CD4-positive, alpha-beta memory T cell (primary cell): ENCODE measurements at regions not wholly inside any gene's neighbourhood (a gene's known extent, or its start where the extent isn't known, plus 50 kb on each side); places are given as distances from the start of the nearest gene placed in this dataset.

Source experiments
- CTCF ChIA-PET: fragments of 350-600 bp; sonication (Branson Sonifier 250); formaldehyde crosslinking; loops from one replicate; lab custom pipeline; 2021; ENCODE audit warnings: inconsistent platforms; ENCODE audit not compliant: partially characterized antibody; lab: Charles Lee
- POLR2A ChIA-PET: fragments of 350-600 bp; sonication (Branson Sonifier 250); formaldehyde crosslinking; loops from one replicate; lab custom pipeline; 2021; ENCODE audit not compliant: partially characterized antibody; lab: Charles Lee
- DNase-seq, 5 donors: peaks; one replicate each; pipeline versions ENCODE4 v3.0.0 to v3.0.0-alpha.2; 2020 to 2022; ENCODE audit warnings: mixed read lengths in 1 of 5
- H3K27ac ChIP-seq: one replicate; pipeline ENCODE4 v1.7.0; 2013; ENCODE audit warnings: low read depth, low read length
- H3K27me3 ChIP-seq: 2 replicates; pipeline ENCODE4 v1.7.0; 2013; ENCODE audit warnings: mild to moderate bottlenecking, low read length, moderate library complexity; ENCODE audit not compliant: insufficient read depth
- H3K36me3 ChIP-seq: 2 replicates; pipeline ENCODE4 v1.7.0; 2013; ENCODE audit warnings: mild to moderate bottlenecking, low read length, moderate library complexity; ENCODE audit not compliant: insufficient read depth
- H3K4me1 ChIP-seq: 2 replicates; pipeline ENCODE4 v1.7.0; 2013; ENCODE audit warnings: mild to moderate bottlenecking, low read length, moderate library complexity; ENCODE audit not compliant: insufficient read depth
- H3K4me3 ChIP-seq, 2 donors: one replicate each; pipeline ENCODE4 v1.7.0; 2013; ENCODE audit warnings: low read length in 2 of 2, mild to moderate bottlenecking in 1 of 2
- H3K9me3 ChIP-seq, 2 donors: one replicate each; pipeline ENCODE4 v1.7.0; 2013; ENCODE audit warnings: low read length in 2 of 2, control low read depth in 1 of 2; ENCODE audit not compliant: control insufficient read depth in 1 of 2
- H3K27ac Mint-ChIP-seq, 7 donors: one replicate each; pipeline ENCODE4 v1.8.0; 2020 to 2021; ENCODE audit warnings: mixed read lengths in 7 of 7, mild to moderate bottlenecking in 6 of 7, inconsistent platforms in 3 of 7, moderate library complexity in 3 of 7
- H3K27me3 Mint-ChIP-seq, 2 donors: one replicate each; pipeline ENCODE4 v1.8.0; 2020 to 2021; ENCODE audit warnings: mixed read lengths in 2 of 2
- H3K36me3 Mint-ChIP-seq, 2 donors: one replicate each; pipeline ENCODE4 v1.8.0; 2020 to 2021; ENCODE audit warnings: mixed read lengths in 2 of 2, inconsistent platforms in 1 of 2, mild to moderate bottlenecking in 1 of 2
- H3K4me1 Mint-ChIP-seq, 4 donors: one replicate each; pipeline ENCODE4 v1.8.0; 2020 to 2021; ENCODE audit warnings: mixed read lengths in 4 of 4, mild to moderate bottlenecking in 1 of 4
- H3K4me3 Mint-ChIP-seq, 8 donors: one replicate each; pipeline ENCODE4 v1.8.0; 2020 to 2021; ENCODE audit warnings: mixed read lengths in 8 of 8, mild to moderate bottlenecking in 7 of 8, moderate library complexity in 6 of 8, inconsistent platforms in 3 of 8
- H3K9me3 Mint-ChIP-seq, 8 donors: one replicate each; pipeline ENCODE4 v1.8.0; 2020 to 2021; ENCODE audit warnings: mixed read lengths in 8 of 8, mild to moderate bottlenecking in 5 of 8, inconsistent platforms in 3 of 8, moderate library complexity in 1 of 8
- intact Hi-C: fragments of 100-400 bp; cut with micrococcal nuclease; formaldehyde crosslinking; loops from one replicate; pipeline ENCODE4 v1.15.1; 2023

DNA sequence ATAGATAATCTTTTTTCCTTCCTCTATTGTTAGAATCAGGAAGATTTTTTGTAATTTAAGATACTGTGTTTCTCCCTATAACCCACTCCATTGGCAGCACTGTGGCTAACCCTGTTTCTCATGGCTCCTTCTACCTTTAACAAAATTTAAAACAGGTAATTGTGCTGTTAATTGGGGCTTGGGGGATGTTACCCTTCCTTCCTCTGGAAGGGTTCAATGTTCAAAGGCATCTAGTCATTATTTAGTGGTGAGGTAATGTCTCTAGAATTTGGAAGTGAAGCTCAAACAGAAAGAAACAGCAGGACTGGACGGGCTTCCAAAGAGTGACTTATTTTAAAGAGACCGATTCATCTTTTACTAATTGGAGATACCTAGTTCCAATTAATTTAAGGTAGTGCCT lies 166.4 kb downstream of the TRIML1 start:
- ChIA-PET CTCF (no interaction called here), POLR2A (no interaction called here)
- no peaks in the 10 kb centered on the region for H3K9me3 ChIP-seq
- Mint-ChIP-seq H3K36me3 (no peaks in the 10 kb centered on the region), H3K4me3 (no peak overlapping the region), H3K4me1 (no peaks in the 10 kb centered on the region), H3K9me3 (peaks cover 4 to 22% (median 14%) of the 10 kb centered on the region in 8 donors), H3K27ac (no peak overlapping the region), H3K27me3 (no peaks in the 10 kb centered on the region)
- H3K27ac ChIP-seq = no peak overlapping the region
- H3K27me3 ChIP-seq = no peaks in the 10 kb centered on the region
- intact Hi-C loops = no loop called here
- no peaks in the 10 kb centered on the region for H3K36me3 ChIP-seq
- H3K4me3 ChIP-seq = no peak overlapping the region
- no peak for DNase-seq
- no peaks in the 10 kb centered on the region for H3K4me1 ChIP-seq

GRCh38 chr4:188307591-188307990 lies 168.3 kb downstream of the TRIML1 start:
- Histone ChIP-seq H3K36me3 (no peaks in the 10 kb centered on the region), H3K27ac (no peak overlapping the region), H3K4me1 (no peaks in the 10 kb centered on the region), H3K4me3 (no peak overlapping the region), H3K9me3 (no peaks in the 10 kb centered on the region), H3K27me3 (no peaks in the 10 kb centered on the region)
- Mint-ChIP-seq H3K27ac (no peak overlapping the region), H3K36me3 (no peaks in the 10 kb centered on the region), H3K9me3 (peaks cover 0 to 12% (median 4%) of the 10 kb centered on the region in 8 donors), H3K4me1 (no peaks in the 10 kb centered on the region), H3K27me3 (no peaks in the 10 kb centered on the region), H3K4me3 (no peak overlapping the region)
- POLR2A ChIA-PET = no interaction called here
- DNase-seq = no peak
- intact Hi-C loops = no loop called here
- CTCF ChIA-PET = no interaction called here

DNA sequence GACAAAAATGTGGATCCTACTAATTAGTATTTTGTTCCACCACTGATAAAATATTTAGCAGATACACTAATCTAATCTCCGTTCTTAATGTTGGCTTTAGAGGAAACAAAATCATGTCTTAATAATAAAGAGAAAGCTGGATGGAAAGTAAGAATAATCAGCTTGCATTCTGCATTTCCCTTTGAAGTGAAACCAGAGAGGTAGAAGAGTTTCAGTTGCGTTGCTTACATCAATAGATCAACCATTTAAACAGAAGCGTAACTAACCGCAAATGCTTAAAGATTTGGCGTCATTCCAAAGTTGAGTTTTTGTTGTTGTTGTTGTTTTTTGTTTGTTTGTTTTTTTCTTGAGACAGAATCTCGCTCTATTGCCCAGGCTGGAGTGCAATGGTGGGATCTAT lies 168.9 kb downstream of the TRIML1 start:
- Mint-ChIP-seq H3K9me3 (peaks cover 0 to 12% (median 7%) of the 10 kb centered on the region in 8 donors), H3K27me3 (no peaks in the 10 kb centered on the region), H3K36me3 (no peaks in the 10 kb centered on the region), H3K27ac (no peak overlapping the region), H3K4me3 (no peak overlapping the region), H3K4me1 (no peaks in the 10 kb centered on the region)
- ChIA-PET POLR2A (no interaction called here), CTCF (no interaction called here)
- Histone ChIP-seq H3K27ac (no peak overlapping the region), H3K9me3 (no peaks in the 10 kb centered on the region), H3K4me1 (no peaks in the 10 kb centered on the region), H3K27me3 (no peaks in the 10 kb centered on the region), H3K36me3 (no peaks in the 10 kb centered on the region), H3K4me3 (no peak overlapping the region)
- no peak for DNase-seq
- intact Hi-C loops = no loop called here

GRCh38 chr4:188316391-188316790 lies 177.2 kb downstream of the TRIML1 start:
- POLR2A ChIA-PET = no interaction called here
- Histone ChIP-seq H3K27ac (no peak overlapping the region), H3K4me1 (no peaks in the 10 kb centered on the region), H3K27me3 (no peaks in the 10 kb centered on the region), H3K36me3 (no peaks in the 10 kb centered on the region), H3K4me3 (no peak overlapping the region), H3K9me3 (no peaks in the 10 kb centered on the region)
- no peaks in the 10 kb centered on the region for H3K27me3 Mint-ChIP-seq
- peaks cover 5 to 24% (median 19%) of the 10 kb centered on the region in 8 donors for H3K9me3 Mint-ChIP-seq
- H3K4me1 Mint-ChIP-seq = no peaks in the 10 kb centered on the region
- DNase-seq = no peak
- CTCF ChIA-PET = no interaction called here
- H3K36me3 Mint-ChIP-seq = no peaks in the 10 kb centered on the region
- H3K27ac Mint-ChIP-seq = no peak overlapping the region
- H3K4me3 Mint-ChIP-seq = no peak overlapping the region
- intact Hi-C loops = no loop called here

DNA sequence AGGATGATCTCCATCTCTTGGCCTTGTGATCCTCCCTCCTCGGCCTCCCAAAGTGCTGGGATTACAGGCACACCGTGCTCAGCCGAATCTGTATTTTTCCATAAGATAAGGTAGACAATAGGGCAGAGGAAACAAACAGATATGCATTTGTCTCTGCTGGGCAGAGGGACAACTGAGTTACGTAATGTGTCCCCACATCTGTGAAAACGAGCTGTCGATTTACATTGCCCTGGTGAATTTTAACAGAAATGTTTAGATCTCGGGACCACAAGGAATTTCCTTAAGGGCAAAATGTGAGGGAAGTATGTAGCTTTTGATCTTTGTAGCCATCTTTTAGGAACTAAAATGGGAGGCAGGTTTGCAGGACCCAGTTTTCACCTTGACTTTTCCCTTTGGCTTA lies 189.7 kb downstream of the TRIML1 start:
- no peaks in the 10 kb centered on the region for H3K27me3 Mint-ChIP-seq
- intact Hi-C loops = no loop called here
- H3K27ac ChIP-seq = no peak overlapping the region
- ChIA-PET CTCF (no interaction called here), POLR2A (no interaction called here)
- no peaks in the 10 kb centered on the region for H3K36me3 ChIP-seq
- no peaks in the 10 kb centered on the region for H3K4me1 ChIP-seq
- H3K9me3 ChIP-seq = no peaks in the 10 kb centered on the region
- no peaks in the 10 kb centered on the region for H3K36me3 Mint-ChIP-seq
- H3K4me3 ChIP-seq = no peak overlapping the region
- peaks cover 0 to 20% (median 3%) of the 10 kb centered on the region in 8 donors for H3K9me3 Mint-ChIP-seq
- no peak for DNase-seq
- H3K27me3 ChIP-seq = no peaks in the 10 kb centered on the region
- H3K4me3 Mint-ChIP-seq = no peak overlapping the region
- H3K4me1 Mint-ChIP-seq = no peaks in the 10 kb centered on the region
- no peak overlapping the region for H3K27ac Mint-ChIP-seq

DNA sequence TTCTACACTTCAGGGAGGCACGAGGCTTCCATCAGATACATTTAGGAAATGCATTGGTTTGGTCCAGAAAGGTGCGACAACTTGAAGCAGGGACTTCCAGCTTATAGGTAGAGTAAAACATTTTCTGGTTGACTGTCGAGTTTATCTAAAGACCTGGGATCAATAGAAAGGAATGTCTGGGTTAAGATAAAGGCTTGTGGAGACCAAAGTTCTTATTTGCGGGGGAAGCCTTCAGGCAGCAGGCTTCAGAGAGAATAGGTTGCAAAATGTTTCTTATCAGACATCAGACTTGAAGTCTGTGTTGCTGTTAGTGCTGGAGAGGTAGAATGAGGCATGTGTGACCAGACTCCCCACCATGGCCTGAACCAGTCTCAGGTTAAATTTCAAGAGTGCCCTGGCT lies 190.3 kb downstream of the TRIML1 start:
- Mint-ChIP-seq H3K4me3 (no peak overlapping the region), H3K27ac (no peak overlapping the region), H3K9me3 (peaks cover 0 to 20% (median 3%) of the 10 kb centered on the region in 8 donors), H3K4me1 (no peaks in the 10 kb centered on the region), H3K36me3 (no peaks in the 10 kb centered on the region), H3K27me3 (no peaks in the 10 kb centered on the region)
- DNase-seq = no peak
- Histone ChIP-seq H3K4me1 (no peaks in the 10 kb centered on the region), H3K36me3 (no peaks in the 10 kb centered on the region), H3K27ac (no peak overlapping the region), H3K27me3 (no peaks in the 10 kb centered on the region), H3K4me3 (no peak overlapping the region), H3K9me3 (no peaks in the 10 kb centered on the region)
- intact Hi-C loops = no loop called here
- ChIA-PET POLR2A (no interaction called here), CTCF (no interaction called here)

- H3K36me3 Mint-ChIP-seq = no peaks in the 10 kb centered on the region
- H3K27me3 Mint-ChIP-seq = no peaks in the 10 kb centered on the region
- Histone ChIP-seq H3K4me1 (no peaks in the 10 kb centered on the region), H3K27ac (no peak overlapping the region), H3K9me3 (no peaks in the 10 kb centered on the region), H3K27me3 (no peaks in the 10 kb centered on the region), H3K36me3 (no peaks in the 10 kb centered on the region), H3K4me3 (no peak overlapping the region)
- intact Hi-C loops = no loop called here
- no peak overlapping the region for H3K4me3 Mint-ChIP-seq
- H3K9me3 Mint-ChIP-seq = peaks cover 2 to 21% (median 4%) of the 10 kb centered on the region in 8 donors
- no peak overlapping the region for H3K27ac Mint-ChIP-seq
- ChIA-PET POLR2A (no interaction called here), CTCF (no interaction called here)
- no peaks in the 10 kb centered on the region for H3K4me1 Mint-ChIP-seq
- DNase-seq = no peak
Measured at GRCh38 chr4:188332265-188332664, 193.0 kb downstream of the TRIML1 start.

DNA sequence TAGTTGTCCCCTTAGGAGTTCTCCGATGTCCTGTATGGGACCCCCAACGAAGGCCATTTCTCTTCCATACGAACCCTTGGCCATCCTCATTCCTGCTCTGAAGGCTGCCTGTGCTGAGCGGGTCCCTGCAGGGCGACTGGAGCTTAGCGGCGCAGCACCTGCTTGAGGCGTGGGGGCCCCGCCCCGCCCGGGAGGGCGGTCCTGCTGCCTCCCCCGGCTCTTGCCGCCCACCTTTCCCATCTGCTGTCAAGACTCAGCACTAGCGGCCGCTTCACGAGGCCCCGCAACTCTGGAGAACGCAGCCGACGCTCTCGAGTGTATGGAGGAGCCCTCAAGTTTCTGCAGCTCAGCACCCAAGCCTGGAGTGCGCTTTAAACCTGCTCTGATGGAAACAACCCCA lies 197.7 kb downstream of the TRIML1 start:
- H3K27me3 Mint-ChIP-seq = no peaks in the 10 kb centered on the region
- intact Hi-C loops = no loop called here
- Histone ChIP-seq H3K27me3 (no peaks in the 10 kb centered on the region), H3K36me3 (no peaks in the 10 kb centered on the region), H3K4me3 (no peak overlapping the region), H3K27ac (no peak overlapping the region), H3K9me3 (no peaks in the 10 kb centered on the region), H3K4me1 (no peaks in the 10 kb centered on the region)
- ChIA-PET CTCF (no interaction called here), POLR2A (no interaction called here)
- peaks cover 0 to 10% (median 4%) of the 10 kb centered on the region in 8 donors for H3K9me3 Mint-ChIP-seq
- no peak overlapping the region for H3K4me3 Mint-ChIP-seq
- H3K36me3 Mint-ChIP-seq = no peaks in the 10 kb centered on the region
- no peak for DNase-seq
- no peak overlapping the region for H3K27ac Mint-ChIP-seq
- no peaks in the 10 kb centered on the region for H3K4me1 Mint-ChIP-seq
